DMS79 treated with DMSO at 0.1 percent for 48 hours (cell line): ENCODE measurements at regions not wholly inside any gene's neighbourhood (a gene's known extent, or its start where the extent isn't known, plus 50 kb on each side); places are given as distances from the start of the nearest gene placed in this dataset.

Source experiments
- DNase-seq: peaks from one replicate; lab custom pipeline; 2025; lab: John Stamatoyannopoulos, UW

DNA sequence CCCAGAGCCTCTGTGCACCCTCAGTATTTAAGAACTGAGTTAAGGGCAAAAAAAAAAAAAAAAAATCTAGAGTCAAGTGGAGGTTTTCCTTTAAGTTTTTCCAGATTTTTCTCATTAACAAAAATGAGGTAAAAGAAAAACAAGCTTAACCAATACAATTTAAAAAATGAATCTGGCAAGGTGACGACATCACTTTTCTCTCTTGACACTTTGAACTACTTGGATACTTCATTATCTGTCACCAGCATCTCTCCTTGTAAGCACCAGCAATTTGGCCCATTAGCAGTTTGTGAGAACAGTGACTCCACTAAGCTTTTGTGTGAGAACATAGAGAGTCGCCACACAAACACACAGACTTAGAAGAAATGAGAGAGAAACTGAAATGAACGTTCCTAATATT is 345.7 kb upstream of the SLC30A5 start:
- no peak for DNase-seq

DNA sequence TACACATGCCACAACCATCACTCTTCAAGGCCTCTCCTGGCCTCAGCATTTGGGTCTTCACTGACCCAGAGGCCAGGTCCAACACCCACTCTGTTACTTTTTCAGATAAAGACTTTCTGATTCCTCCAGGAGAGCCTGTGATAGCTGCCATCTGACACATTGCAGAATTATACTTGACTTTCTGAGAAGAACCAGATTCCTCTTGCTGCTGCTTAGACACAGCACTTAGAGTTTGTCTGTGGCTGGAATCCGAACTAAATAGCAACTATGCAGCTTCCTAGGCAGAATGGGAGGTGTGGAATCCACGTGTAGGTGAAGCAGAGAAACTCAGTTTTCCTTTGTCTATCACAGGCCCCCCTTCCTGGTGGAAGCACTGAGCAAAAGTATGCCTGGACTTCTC is 344.7 kb upstream of the SLC30A5 start:
- DNase-seq, result no peak

DNA sequence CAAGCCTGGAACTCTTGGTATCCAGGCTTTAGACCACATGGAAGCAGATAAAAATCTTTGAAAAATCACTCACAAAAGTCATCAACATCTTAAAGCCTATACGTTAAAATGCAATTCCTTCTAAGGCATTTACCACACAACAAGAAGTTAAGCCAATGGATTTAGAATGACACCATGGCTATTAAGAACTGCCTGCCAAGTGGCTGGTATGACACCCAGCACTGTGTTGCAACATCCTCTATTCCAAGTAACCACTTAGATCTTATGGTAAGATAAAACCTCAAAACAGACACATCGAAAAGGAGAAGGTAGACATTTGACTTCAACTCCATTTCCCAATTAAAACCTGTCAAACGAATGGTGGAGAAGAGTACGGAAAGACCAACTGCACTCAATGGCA is 344.2 kb upstream of the SLC30A5 start:
- DNase-seq, result no peak

DNA sequence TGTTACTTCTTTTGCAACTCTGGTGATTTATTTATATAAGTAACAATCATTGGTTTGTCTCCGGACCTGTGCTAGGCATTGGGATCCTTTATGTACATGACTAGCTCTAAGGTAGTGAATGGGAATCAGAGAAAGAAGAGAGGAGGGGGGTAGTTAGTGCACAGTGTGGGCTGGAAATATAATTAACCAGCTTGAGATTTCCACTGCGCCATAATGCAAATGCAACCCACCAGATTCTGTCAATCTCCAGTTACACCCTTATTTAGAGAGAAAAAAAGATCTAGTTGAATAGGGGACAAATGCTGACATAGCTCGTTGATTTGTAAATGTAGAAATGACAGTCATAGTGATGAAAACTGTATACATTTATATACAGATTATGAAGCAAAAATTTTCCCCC is 342.2 kb upstream of the SLC30A5 start:
- DNase-seq, result no peak

DNA sequence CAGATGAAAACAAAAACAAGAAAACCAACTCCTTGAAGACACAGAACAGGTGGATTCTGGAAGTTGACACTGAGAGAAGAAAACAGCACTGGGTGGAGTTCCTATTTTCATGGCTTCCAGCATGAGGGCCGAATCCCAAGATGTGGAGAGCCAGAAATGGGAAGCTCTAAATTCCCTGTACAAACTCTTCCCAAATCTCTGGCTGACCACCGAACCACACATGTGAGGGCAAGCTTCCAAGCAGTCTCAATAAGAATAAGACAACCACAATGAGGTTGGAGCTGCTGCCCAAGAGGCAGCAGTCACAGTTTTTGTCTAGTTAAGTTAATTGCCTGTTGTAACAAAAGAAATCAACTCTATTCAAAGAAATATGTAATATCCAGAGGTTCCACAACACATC is 339.3 kb upstream of the SLC30A5 start:
- DNase-seq, result no peak

DNA sequence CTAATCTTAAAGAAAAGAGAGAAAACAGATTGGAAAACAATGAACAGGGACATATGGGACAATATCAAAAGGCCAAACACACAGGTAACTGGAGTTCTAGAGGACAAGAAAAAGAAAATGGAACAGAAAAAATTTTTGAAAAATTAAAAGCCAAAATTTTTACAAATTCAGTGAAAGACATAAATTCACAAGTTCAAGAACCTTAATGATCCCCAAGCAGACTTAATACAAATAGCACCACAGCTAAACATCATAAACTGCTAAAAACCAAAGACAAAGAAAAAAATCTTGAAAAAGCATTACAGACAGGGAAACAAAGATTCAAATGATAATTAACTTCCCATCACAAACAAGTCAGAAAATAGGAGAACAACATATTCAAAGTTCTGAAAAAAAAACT is 338.5 kb upstream of the SLC30A5 start:
- no peak for DNase-seq

DNA sequence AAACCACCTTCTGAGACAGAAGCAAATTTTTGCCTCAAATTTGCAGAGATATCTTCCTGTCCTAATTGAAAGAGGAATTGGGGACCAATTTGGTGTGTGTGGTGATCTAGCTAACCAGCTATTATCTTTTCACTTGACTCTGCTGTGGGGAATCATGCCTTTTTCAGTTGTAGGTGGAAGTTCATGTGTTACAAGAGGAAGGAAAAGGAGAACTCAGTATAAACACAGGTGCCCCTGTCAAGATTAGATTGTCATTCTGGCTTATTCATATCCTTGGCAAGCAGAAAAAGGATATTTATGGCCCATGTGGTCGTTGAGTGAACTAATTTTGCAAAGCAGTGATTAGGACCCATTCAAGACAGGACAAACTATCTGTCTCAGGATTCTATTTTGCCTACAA is 336.8 kb upstream of the SLC30A5 start:
- DNase-seq, result no peak

DNA sequence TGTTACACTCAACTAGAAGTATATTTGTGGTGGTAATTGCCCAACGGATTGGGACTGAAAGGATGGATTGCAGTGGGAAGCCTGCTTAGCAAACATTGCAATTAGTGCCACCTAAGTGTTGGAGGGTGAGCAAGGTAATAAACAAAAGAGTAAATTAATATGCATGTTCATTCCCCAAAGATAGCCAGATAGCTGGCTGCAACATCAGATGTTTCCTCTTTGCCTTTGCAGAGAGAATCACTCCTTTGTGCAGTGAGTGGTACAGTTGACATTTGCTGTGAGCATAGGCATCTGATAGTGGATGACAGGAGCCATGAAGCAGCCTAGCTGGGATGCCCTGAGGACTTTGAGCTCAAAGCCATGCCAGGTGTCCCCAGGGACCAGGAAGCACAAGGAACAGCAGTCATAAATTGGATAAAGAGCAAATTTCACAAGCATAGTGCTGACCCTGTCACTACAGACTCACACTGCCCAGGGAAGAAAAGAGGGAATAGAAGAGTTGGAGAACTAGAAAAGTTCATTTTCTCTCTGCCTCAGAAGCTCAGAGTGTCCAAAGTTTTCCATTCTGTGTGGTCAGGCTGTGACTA is 336.1 kb upstream of the SLC30A5 start:
- no peak for DNase-seq

DNA sequence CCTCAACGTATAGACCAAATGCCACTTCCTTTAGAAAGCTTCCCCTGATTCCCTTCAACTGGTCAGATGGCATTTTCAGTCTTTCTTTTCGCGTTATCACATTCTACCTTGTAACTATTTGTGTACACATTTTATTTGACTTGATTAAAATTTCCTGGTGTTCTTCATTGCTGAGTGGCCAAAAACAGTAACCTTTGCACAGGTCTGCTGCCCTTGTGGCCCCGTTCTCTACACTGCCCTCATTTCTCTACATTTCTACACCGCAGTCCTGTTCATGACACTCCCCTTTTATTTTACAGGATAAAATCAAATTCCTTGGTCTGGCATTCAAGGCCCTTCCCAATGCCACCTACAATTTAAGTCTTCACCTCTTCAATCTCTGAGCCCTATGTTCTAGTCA is 334.2 kb upstream of the SLC30A5 start:
- no peak for DNase-seq

DNA sequence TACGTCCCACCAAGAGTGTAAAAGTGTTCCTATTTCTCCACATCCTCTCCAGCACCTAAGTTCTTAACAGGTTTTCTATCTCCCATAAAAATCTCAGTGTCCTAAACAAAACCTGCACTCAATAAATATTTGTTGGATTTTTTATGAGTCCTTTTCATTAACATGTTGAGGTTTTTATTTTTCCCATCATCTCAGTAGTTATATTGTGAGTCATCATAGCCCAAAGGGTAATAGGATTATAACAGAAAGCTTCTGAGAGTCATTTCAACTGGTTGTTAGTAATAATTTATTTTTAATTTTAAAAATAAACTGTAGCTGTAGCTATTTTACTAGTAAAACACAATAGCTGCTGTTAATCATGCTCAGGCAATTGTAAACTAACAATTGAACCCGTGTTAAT is 331.6 kb upstream of the SLC30A5 start:
- DNase-seq, result no peak

DNA sequence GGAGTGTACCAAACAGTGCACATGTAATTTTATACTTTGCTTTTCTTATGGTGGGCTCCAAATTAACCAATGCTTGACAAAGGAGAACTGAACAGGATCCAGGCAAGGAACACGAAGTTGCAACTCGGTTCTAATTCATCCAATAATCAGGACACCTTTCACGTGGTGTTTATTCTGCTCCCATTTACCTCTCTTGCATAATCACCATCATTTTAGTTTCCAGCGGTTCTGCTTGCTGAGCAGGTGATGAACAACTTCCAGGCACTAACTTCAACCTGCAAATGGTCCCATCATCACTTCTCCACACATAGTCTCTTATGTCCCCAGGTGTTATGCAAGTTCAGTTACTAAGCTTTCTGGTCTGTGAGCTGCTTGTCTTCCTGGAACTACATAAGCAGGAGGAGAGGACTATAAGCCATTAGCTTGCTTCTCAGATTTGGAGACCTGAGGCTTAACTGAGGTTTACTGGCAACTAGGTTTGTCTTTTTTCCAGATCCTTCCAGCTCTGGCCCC is 326.8 kb upstream of the SLC30A5 start:
- DNase-seq, result no peak

DNA sequence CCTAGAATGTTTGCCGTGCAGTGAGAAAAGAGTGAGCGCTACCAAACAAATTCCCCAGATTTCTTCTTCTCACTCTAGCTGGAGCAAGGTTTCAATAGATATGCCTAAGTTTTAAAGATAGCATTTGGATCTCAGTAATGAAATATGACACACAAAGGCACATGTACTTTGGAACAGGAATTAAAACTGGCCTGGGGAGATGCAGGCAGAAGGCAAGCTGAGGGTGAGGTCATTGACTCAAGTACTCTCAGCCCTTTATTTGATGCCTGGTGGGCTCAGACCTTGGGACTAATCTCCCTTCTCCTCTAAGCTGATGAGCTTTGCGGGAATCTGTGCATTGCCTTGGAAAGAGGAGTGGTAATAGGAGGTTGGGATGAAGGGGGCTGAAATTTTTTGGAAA is 323.3 kb upstream of the SLC30A5 start:
- DNase-seq, result no peak

DNA sequence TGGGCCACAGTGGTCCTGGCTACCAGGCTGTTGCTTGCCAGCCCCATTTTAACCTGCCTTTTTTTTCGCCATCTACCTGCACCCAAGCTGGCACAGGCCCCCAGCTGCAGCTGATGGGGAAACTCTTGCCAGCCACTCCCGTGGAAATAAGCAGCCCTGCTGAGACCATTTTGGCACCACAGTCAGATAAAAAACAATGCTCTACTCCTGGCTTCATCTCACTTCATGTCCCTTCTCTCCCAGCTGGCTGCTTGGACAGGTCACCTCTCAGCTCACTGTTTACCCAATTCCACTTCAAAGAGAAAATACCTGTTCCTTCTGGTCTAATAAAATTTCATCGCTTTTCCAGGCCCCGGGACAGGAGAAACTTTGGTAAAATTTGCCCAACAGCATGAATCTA is 322.6 kb upstream of the SLC30A5 start:
- no peak for DNase-seq

DNA sequence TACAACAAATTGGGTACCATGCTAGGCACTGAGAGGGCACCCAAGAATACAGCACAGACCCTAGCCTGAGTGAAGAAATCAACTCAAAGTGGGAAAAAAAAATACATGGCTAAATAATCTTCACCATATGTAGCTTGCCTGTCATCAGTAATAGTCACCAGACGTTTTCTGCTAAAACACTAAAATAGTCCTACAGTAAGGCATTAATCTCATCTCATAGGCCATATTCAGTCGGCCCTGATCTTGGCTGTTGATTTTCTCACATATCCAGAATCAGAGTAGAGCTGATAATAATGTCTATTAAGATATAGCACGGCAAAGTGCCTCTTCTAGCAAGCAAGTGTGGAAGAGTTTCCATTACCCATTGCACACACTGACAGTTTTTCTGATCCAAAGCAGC is 322.1 kb upstream of the SLC30A5 start:
- DNase-seq, result no peak

DNA sequence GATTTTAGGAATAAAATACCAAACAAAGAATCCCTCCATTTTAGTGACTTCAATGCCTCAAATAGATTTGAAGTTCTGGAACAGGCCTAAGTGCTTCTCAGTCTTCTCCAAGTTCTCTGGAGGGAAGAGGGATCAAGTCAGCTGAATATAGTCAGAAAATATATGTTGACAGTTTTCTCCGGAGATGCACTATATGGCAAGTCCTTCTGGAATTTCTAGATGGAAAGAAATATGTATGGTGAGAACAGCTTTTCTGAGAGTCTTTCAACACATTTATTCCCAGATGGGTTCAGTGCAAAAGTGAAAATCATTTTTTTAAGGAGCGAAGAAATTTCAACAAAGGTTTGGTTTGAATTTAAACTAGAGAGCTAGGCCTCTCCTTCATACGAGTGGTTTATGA is 317.4 kb upstream of the SLC30A5 start:
- DNase-seq, result no peak

DNA sequence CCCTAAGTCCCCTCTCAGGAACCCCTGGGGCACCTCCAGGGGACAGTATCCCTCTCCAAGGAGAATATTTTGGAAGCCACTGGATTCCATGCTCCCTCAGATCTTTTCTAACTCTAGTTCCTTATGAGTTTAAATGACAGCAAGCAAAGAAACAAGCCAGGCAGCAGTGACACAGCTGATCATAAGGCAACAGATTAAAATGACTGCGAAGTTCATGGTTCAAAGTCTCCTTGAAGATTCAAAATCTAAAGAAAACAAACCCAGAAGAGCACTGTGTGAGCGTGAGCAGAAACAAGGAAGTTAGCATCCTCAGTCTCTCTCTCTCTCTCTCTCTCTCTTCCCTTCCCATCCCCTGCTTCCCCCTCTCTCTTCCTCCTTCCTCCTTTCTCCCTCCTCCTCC is 316.7 kb upstream of the SLC30A5 start:
- no peak for DNase-seq

DNA sequence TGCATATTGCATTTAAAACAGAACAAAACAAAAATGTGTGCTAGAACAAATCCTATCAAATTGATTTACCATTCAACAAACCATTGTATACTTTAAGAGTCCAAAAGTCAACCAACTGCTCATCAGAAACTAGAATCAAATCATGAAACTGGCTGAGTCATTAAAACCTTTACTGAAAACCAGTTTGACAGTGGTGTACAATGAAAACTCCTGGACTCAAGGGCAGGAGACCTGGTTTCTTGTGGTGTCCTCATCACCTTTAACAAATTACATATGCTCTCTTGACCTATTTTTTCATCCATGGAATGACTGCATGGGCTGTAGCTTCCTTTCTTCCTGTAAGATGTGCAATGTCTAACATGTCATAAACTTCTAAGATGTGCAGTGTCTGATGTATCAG is 315.3 kb upstream of the SLC30A5 start:
- no peak for DNase-seq

DNA sequence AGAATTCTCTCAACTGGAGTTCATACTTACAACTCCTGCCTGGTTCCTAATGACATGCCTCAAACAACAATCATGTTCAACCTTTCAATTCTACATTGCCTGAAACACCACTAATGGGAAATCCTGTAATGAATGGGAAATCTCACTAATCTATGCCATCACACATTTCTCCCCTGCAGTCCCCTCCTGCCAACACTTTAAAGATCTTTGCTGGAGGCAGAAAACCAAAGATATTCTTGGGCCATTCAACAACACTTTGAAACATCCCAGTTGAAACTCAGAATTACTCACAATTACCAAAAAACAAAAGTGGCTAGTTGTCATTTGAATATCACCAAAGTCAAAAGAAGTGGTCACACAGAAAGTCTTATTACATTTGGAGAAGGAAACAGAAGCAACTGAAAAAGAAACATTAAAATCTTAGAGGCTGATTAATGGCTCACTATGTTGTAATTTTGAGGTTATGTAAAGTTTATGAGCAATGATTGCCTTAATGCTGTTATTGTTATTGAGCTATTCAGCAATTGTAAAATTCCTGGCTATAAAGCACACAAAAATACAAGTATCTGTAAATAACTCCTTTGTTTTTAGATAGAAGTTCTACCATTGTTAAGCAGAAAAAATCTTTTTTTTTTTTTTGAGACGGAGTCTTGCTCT is 313.4 kb upstream of the SLC30A5 start:
- DNase-seq, result no peak

DNA sequence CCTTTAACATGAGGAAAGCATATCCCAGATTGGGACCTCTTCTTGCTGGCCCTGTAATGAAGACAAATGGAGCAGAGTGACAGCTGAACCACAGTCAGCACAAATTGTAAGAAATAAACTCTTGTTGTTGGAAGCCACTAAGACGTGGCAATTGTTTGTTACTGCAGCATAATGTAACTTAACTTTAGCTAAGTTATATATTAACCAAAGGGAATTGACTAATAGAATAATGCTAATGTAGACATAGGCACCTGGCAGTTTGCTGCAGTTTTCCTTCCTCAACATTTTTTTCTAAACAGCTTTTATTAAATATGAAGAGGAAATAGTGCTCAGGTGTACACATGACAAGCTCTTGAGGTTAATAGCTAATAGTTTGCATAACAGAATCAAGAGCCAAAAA is 300.7 kb upstream of the SLC30A5 start:
- DNase-seq, result peak; percentile 1

DNA sequence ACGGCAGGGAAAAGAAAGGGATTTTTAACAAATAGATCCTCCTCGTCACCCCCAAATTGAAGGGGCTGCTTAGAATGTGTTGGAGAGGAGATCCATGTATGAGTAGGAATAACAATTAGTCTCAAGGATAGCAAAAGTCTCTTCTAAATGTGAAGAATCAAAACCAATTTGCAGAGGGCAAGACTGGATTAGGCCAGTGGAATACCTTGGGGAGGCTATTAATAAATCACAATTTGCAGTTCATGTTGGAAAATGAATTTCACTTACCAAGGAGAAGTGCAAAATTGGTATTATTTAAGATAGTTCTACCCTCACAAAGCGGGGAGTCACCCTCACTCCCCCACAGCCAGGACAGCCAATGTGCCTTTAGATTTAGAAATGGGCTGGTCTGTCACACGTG is 299.8 kb upstream of the SLC30A5 start:
- no peak for DNase-seq

DNA sequence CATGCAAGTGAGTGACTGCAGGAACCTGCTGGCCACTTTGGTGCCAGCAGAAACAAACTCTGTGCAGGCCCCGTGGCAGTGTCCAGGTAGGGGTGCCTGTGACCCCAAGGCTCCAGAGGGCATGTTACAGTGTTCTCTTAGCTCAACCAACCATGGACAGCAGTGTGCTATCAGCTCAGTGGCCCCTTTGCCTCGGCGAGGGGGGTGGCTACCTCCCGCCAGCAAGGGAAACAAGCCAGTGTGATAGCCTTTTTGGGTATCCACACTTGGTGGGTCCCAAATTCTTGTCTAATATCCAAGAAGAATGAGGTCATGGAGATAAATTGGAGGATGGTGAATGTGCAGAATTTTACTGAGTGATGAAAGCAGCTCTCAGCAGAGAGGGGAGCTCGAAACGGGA is 298.6 kb upstream of the SLC30A5 start:
- DNase-seq, result no peak

DNA sequence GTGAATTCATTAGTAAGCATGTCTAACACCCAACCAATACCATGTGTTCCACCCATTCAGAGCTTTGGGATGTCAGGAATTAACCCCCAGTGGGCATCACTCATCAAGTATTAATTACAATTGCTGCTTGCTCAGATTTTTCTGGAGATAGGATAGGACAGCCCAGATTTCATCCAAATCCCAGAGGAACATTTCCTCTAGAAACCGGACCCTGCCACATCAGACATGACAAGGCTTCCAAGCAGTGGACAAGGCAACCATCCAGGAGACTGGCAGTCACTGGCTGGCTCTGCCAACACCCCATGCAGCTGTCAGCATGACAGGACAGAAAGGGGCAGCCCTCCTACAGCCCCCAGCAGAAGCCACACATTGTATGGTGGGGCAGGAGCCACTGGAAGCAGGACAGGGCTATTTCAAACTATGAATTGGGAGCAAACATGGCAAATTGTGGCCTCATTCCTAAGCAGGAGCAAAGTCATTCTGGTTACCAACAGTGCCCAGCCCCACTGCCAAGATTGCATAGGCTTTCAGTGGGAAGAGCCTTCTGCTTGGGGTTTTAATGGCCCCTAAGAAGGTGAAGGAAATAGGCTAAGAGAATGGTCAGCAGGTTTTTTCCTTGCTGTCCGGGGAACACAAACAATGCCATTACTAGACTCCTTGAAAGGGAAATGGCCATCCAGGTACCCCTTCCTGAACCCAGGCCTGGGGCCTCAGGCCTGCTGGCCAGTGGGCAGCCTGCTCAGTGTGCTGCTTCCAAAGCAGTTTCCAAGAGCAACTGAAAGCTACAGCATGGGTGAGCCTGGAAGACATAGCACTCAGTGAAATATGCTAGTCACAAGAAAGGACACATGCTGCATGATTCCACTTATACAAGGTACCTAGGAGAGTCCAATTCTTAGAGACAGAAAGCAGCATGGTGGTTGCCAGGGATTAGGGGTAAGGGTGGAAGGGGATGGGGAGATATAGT is 294.7 kb upstream of the SLC30A5 start:
- no peak for DNase-seq

DNA sequence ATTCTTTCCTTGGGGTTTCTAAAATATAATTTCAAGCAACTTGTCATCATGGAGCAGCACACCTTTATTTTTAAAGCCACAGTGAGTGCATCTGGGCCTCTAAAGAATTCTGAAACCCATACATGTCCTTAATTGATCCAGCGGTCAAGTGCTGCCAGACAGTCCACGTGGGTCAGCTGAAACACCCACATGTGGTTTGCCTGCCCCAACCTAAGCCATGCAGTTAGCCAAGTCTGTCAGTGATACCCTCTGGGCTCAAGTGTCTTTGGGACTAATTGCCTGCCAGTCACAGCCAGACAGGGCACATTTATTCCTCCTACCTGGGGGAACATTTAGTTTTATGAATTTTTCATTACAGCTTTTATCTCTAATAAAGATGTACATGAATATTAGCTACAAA is 291.4 kb upstream of the SLC30A5 start:
- no peak for DNase-seq
